CD4-positive, alpha-beta T cell (primary cell): ENCODE measurements at regions not wholly inside any gene's neighbourhood (a gene's known extent, or its start where the extent isn't known, plus 50 kb on each side); places are given as distances from the start of the nearest gene placed in this dataset.

Experiments
- ATAC-seq: fragments of 200-7000 bp; cut with Tn5 transposase; one replicate; pipeline ENCODE4 v1.10.0; 2022; ENCODE audit warnings: mild to moderate bottlenecking; ENCODE audit not compliant: poor library complexity
- CTCF ChIA-PET: fragments of 350-600 bp; sonication (Branson Sonifier 250); formaldehyde crosslinking; loops from one replicate; lab custom pipeline; 2021; ENCODE audit warnings: antibody characterized with exemption, inconsistent platforms; lab: Charles Lee
- POLR2A ChIA-PET: fragments of 350-600 bp; sonication (Branson Sonifier 250); formaldehyde crosslinking; loops from one replicate; lab custom pipeline; 2021; ENCODE audit warnings: antibody characterized with exemption, inconsistent platforms; lab: Charles Lee
- DNase-seq, 14 experiments: peaks; one replicate each; pipeline ENCODE4 v3.0.0-alpha.2; 2013 to 2020; ENCODE audit warnings: mixed read lengths in 2 of 14
- H3K27ac ChIP-seq, 2 donors: one replicate each; pipeline versions ENCODE4 v1.5.1 to v1.7.0; 2013; ENCODE audit warnings: low read length in 2 of 2, low read depth in 1 of 2, mild to moderate bottlenecking in 1 of 2
- H3K27me3 ChIP-seq, 2 experiments: 1 replicate in 1 of 2; 2 replicates in 1 of 2; pipeline versions ENCODE4 v1.6.1 to v1.7.0; 2013; ENCODE audit warnings: low read length in 2 of 2, control low read depth in 1 of 2, mild to moderate bottlenecking in 1 of 2, moderate library complexity in 1 of 2; ENCODE audit not compliant: insufficient read depth in 2 of 2, control insufficient read depth in 1 of 2
- H3K36me3 ChIP-seq: one replicate; pipeline ENCODE4 v1.6.1; 2013; ENCODE audit warnings: low read length, control low read depth; ENCODE audit not compliant: insufficient read depth
- H3K4me1 ChIP-seq: one replicate; pipeline ENCODE4 v1.6.1; 2013; ENCODE audit warnings: low read length, control low read depth; ENCODE audit not compliant: insufficient read depth
- H3K4me3 ChIP-seq: one replicate; pipeline ENCODE4 v1.5.1; 2013; ENCODE audit warnings: mild to moderate bottlenecking, low read length, moderate library complexity
- H3K9me3 ChIP-seq, 2 experiments: 1 replicate in 1 of 2; 2 replicates in 1 of 2; pipeline versions ENCODE4 v1.6.1 to v1.7.0; 2013; ENCODE audit warnings: low read length in 2 of 2, mild to moderate bottlenecking in 2 of 2, control low read depth in 1 of 2, moderate library complexity in 1 of 2; ENCODE audit not compliant: control insufficient read depth in 1 of 2, insufficient read depth in 1 of 2
- H3K27ac Mint-ChIP-seq: one replicate; pipeline ENCODE4 v1.8.0; 2020; ENCODE audit warnings: mixed read lengths
- H3K27me3 Mint-ChIP-seq: one replicate; pipeline ENCODE4 v1.8.0; 2021; ENCODE audit warnings: mixed read lengths
- H3K36me3 Mint-ChIP-seq: one replicate; pipeline ENCODE4 v1.8.0; 2021; ENCODE audit warnings: low read depth, mixed read lengths
- H3K4me1 Mint-ChIP-seq: one replicate; pipeline ENCODE4 v1.8.0; 2021; ENCODE audit warnings: low read depth, mixed read lengths
- H3K4me3 Mint-ChIP-seq: one replicate; pipeline ENCODE4 v1.8.0; 2020; ENCODE audit warnings: mild to moderate bottlenecking, mixed read lengths
- H3K9me3 Mint-ChIP-seq: one replicate; pipeline ENCODE4 v1.8.0; 2020; ENCODE audit warnings: mixed read lengths
- intact Hi-C, 2 experiments: fragments of 100-400 bp; cut with DNase I in 1 of 2; cut with micrococcal nuclease in 1 of 2; formaldehyde crosslinking; loops; one replicate each; pipeline versions ENCODE4 v1.15.1 to v1.9.0; 2023 to 2025; cut with DNase I, micrococcal nuclease
- TF ChIP-seq, protein P1 (sequence below): fragments of 200-600 bp; IDR thresholded peaks from one replicate; pipeline ENCODE4 v1.8.0; 2022; ENCODE audit warnings: antibody characterized with exemption, mild to moderate bottlenecking

DNA sequence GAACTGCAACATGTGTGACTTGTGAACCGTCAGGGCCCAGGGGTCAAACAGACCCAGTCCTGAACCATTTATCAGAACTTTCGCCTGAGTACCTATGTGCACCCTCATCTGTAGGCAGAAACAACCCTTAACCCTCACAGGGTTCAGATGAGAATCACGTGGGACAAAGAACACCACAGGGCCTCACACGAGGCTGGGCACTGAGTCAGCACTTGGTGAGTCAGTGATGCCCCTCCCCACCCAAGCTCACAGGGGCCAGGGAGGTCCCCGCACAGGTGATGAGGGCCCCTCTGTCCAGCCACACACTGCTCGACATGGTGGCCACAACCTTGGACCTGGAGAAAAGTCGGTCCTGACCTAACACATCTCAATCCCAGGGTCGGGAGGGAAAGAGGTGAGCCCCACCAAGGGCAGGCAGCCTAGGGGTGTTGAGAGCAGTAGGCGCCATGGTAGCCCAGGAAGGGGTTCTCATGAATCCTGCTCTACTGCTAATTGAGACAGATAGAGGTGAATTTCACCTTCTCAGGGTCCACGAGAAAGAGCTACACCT, 176.4 kb downstream of the SHANK2 start:
- intact Hi-C loops = no loop called here
- ChIA-PET POLR2A (no interaction called here), CTCF (no interaction called here)
- peaks cover 19% of the 10 kb centered on the region for H3K27me3 Mint-ChIP-seq
- Histone ChIP-seq H3K27me3 (peaks cover 0 to 2% of the 10 kb centered on the region in 2 experiments), H3K4me3 (no peak overlapping the region), H3K36me3 (no peaks in the 10 kb centered on the region), H3K27ac (no peak overlapping the region), H3K9me3 (peaks cover 0 to 28% of the 10 kb centered on the region in 2 experiments), H3K4me1 (no peaks in the 10 kb centered on the region)
- H3K36me3 Mint-ChIP-seq = no peaks in the 10 kb centered on the region
- DNase-seq = no peak
- no peak for ATAC-seq
- TF ChIP-seq, protein P1, sequence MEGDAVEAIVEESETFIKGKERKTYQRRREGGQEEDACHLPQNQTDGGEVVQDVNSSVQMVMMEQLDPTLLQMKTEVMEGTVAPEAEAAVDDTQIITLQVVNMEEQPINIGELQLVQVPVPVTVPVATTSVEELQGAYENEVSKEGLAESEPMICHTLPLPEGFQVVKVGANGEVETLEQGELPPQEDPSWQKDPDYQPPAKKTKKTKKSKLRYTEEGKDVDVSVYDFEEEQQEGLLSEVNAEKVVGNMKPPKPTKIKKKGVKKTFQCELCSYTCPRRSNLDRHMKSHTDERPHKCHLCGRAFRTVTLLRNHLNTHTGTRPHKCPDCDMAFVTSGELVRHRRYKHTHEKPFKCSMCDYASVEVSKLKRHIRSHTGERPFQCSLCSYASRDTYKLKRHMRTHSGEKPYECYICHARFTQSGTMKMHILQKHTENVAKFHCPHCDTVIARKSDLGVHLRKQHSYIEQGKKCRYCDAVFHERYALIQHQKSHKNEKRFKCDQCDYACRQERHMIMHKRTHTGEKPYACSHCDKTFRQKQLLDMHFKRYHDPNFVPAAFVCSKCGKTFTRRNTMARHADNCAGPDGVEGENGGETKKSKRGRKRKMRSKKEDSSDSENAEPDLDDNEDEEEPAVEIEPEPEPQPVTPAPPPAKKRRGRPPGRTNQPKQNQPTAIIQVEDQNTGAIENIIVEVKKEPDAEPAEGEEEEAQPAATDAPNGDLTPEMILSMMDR = no peak
- no peaks in the 10 kb centered on the region for H3K9me3 Mint-ChIP-seq
- H3K27ac Mint-ChIP-seq = no peak overlapping the region
- no peaks in the 10 kb centered on the region for H3K4me1 Mint-ChIP-seq
- H3K4me3 Mint-ChIP-seq = no peak overlapping the region

GRCh38 chr11:71075116-71075720, 177.2 kb downstream of the SHANK2 start:
- Histone ChIP-seq H3K27ac (no peak overlapping the region), H3K4me1 (no peaks in the 10 kb centered on the region), H3K9me3 (peaks cover 0 to 30% of the 10 kb centered on the region in 2 experiments), H3K36me3 (no peaks in the 10 kb centered on the region), H3K4me3 (no peak overlapping the region), H3K27me3 (peaks cover 0 to 2% of the 10 kb centered on the region in 2 experiments)
- ChIA-PET CTCF (no interaction called here), POLR2A (no interaction called here)
- intact Hi-C loops = no loop called here
- H3K9me3 Mint-ChIP-seq = no peaks in the 10 kb centered on the region
- H3K4me1 Mint-ChIP-seq = no peaks in the 10 kb centered on the region
- H3K36me3 Mint-ChIP-seq = no peaks in the 10 kb centered on the region
- no peak overlapping the region for H3K4me3 Mint-ChIP-seq
- H3K27ac Mint-ChIP-seq = no peak overlapping the region
- TF ChIP-seq, protein P1 = no peak
- no peak for ATAC-seq
- no peak for DNase-seq
- peaks cover 19% of the 10 kb centered on the region for H3K27me3 Mint-ChIP-seq

GRCh38 chr11:71071736-71072509, 180.5 kb downstream of the SHANK2 start:
- POLR2A ChIA-PET = no interaction called here
- no peaks in the 10 kb centered on the region for H3K36me3 ChIP-seq
- ATAC-seq = no peak
- DNase-seq = no peak
- Mint-ChIP-seq H3K27me3 (peaks cover 19% of the 10 kb centered on the region), H3K9me3 (no peaks in the 10 kb centered on the region), H3K36me3 (no peaks in the 10 kb centered on the region), H3K27ac (no peak overlapping the region), H3K4me1 (no peaks in the 10 kb centered on the region), H3K4me3 (no peak overlapping the region)
- H3K4me3 ChIP-seq = no peak overlapping the region
- no peak overlapping the region for H3K27ac ChIP-seq
- CTCF ChIA-PET = no interaction called here
- TF ChIP-seq, protein P1 = no peak
- intact Hi-C loops = no loop called here
- peaks cover 0 to 21% of the 10 kb centered on the region in 2 experiments for H3K9me3 ChIP-seq
- peaks cover 0 to 2% of the 10 kb centered on the region in 2 experiments for H3K27me3 ChIP-seq
- H3K4me1 ChIP-seq = no peaks in the 10 kb centered on the region
